HepG2 (cell line): ENCODE measurements at regions not wholly inside any gene's neighbourhood (a gene's known extent, or its start where the extent isn't known, plus 50 kb on each side); places are given as distances from the start of the nearest gene placed in this dataset.
A peak's percentile ranks its signal among the peaks of the same experiment; 100 is the strongest.
"Not testable (repeated sequence)": the region's sequence is repeated elsewhere in the genome, so short reads cannot be mapped to it uniquely, and the experiment has no call there.

Source experiments
- FOSL2 ChIP-seq: sonication (generic); formaldehyde crosslinking; IDR thresholded peaks from 2 replicates; pipeline ENCODE4 v1.4.0; 2020; ENCODE audit warnings: missing genetic modification reagents
- FOXP1 ChIP-seq, 2 experiments: fragments of 450-650 bp in 1 of 2; IDR thresholded peaks; 2 replicates each; pipeline ENCODE4 v1.6.1; 2017 to 2018; ENCODE audit warnings: antibody characterized with exemption in 1 of 2
- HIVEP1 ChIP-seq: sonication (generic); formaldehyde crosslinking; IDR thresholded peaks from 2 replicates; pipeline ENCODE4 v1.4.0; 2020; ENCODE audit warnings: mild to moderate bottlenecking, missing genetic modification reagents
- KLF6 ChIP-seq: IDR thresholded peaks from 2 replicates; pipeline ENCODE4 v1.8.0; 2016; ENCODE audit warnings: missing biosample characterization, missing genetic modification reagents
- MEF2D ChIP-seq: sonication (generic); formaldehyde crosslinking; IDR thresholded peaks from 2 replicates; pipeline ENCODE4 v1.5.1; 2020; ENCODE audit warnings: mild to moderate bottlenecking, missing genetic modification reagents
- NR2F6 ChIP-seq, 2 experiments: IDR thresholded peaks; 2 replicates each; pipeline ENCODE4 v1.6.1; 2016; ENCODE audit warnings: antibody characterized with exemption in 1 of 2, mild to moderate bottlenecking in 1 of 2
- NRL ChIP-seq: sonication (generic); formaldehyde crosslinking; IDR thresholded peaks from 2 replicates; pipeline ENCODE4 v1.5.0; 2020; ENCODE audit warnings: missing genetic modification reagents, mild to moderate bottlenecking, moderate library complexity, borderline replicate concordance
- REXO4 ChIP-seq: sonication (generic); formaldehyde crosslinking; IDR thresholded peaks from 2 replicates; pipeline ENCODE4 v1.8.0; 2022; ENCODE audit warnings: missing genetic modification reagents, mild to moderate bottlenecking, borderline replicate concordance
- TAF1 ChIP-seq: sonication (generic); formaldehyde crosslinking; IDR thresholded peaks from 2 replicates; pipeline ENCODE4 v1.4.0; 2020; ENCODE audit warnings: missing genetic modification reagents
- YY1 ChIP-seq: IDR thresholded peaks from 2 replicates; pipeline ENCODE4 v1.6.1; 2011; ENCODE audit warnings: low read length, low read depth, moderate library complexity, mild to moderate bottlenecking; ENCODE audit not compliant: insufficient read depth, insufficient replicate concordance
- ZBTB7B ChIP-seq: sonication (generic); formaldehyde crosslinking; IDR thresholded peaks from 2 replicates; pipeline ENCODE4 v1.4.0; 2020; ENCODE audit warnings: missing genetic modification reagents
- ZNF124 ChIP-seq: sonication (generic); formaldehyde crosslinking; IDR thresholded peaks from 2 replicates; pipeline ENCODE4 v1.4.0; 2020; ENCODE audit warnings: missing genetic modification reagents
- ZNF619 ChIP-seq: sonication (generic); formaldehyde crosslinking; IDR thresholded peaks from 2 replicates; pipeline ENCODE4 v1.4.0; 2020; ENCODE audit warnings: mild to moderate bottlenecking, missing genetic modification reagents
- TF ChIP-seq, protein P1 (sequence below): IDR thresholded peaks from 2 replicates; pipeline ENCODE4 v1.6.1; 2016; ENCODE audit warnings: low read depth
- TF ChIP-seq, protein P2 (sequence below): sonication (generic); formaldehyde crosslinking; IDR thresholded peaks from 2 replicates; pipeline ENCODE4 v1.4.0; 2020; ENCODE audit warnings: low read depth, mild to moderate bottlenecking, missing genetic modification reagents
- TF ChIP-seq, protein P3 (sequence below): sonication (generic); formaldehyde crosslinking; IDR thresholded peaks from 2 replicates; pipeline ENCODE4 v1.9.0; 2021; ENCODE audit warnings: mild to moderate bottlenecking, missing genetic modification reagents
- TF ChIP-seq, protein P4 (sequence below): sonication (generic); formaldehyde crosslinking; IDR thresholded peaks from 2 replicates; pipeline ENCODE4 v1.9.0; 2022; ENCODE audit warnings: missing genetic modification reagents, mild to moderate bottlenecking, borderline replicate concordance

DNA sequence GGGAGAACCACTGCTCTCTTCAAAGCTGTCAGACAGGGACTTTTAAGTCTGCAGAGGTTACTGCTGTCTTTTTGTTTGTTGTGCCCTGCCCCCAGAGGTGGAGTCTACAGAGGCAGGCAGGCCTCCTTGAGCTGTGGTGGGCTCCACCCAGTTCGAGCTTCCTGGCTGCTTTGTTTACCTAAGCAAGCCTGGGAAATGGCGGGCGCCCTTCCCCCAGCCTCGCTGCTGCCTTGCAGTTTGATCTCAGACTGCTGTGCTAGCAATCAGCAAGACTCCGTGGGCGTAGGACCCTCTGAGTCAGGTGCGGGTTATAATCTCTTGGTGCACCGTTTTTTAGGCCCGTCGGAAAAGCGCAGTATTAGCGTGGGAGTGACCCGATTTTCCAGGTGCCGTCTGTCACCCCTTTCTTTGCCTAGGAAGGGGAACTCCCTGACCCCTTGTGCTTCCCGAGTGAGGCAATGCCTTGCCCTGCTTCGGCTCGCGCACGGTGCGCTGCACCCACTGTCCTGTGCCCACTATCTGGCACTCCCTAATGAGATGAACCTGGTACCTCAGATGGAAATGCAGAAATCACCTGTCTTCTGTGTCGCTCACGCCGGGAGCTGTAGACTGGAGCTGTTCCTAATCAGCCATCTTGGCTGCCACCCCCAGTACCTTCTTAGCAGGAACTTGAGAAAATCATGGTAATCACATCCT is 56.1 kb upstream of the TNFAIP8 start (continued):
- TF ChIP-seq, protein P1, sequence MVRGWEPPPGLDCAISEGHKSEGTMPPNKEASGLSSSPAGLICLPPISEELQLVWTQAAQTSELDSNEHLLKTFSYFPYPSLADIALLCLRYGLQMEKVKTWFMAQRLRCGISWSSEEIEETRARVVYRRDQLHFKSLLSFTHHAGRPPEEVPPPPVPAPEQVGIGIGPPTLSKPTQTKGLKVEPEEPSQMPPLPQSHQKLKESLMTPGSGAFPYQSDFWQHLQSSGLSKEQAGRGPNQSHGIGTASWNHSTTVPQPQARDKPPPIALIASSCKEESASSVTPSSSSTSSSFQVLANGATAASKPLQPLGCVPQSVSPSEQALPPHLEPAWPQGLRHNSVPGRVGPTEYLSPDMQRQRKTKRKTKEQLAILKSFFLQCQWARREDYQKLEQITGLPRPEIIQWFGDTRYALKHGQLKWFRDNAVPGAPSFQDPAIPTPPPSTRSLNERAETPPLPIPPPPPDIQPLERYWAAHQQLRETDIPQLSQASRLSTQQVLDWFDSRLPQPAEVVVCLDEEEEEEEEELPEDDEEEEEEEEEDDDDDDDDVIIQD (CRISPR knock-in tag) = 0 out of 2 replicates have a peak, but pooled peaks have one; percentile 37
- 0 out of 2 replicates have a peak, but pooled peaks have one; percentile 40 for TF ChIP-seq KLF6 (CRISPR knock-in tag)
- TF ChIP-seq ZBTB7B = peak; percentile 93
- TF ChIP-seq, protein P2, sequence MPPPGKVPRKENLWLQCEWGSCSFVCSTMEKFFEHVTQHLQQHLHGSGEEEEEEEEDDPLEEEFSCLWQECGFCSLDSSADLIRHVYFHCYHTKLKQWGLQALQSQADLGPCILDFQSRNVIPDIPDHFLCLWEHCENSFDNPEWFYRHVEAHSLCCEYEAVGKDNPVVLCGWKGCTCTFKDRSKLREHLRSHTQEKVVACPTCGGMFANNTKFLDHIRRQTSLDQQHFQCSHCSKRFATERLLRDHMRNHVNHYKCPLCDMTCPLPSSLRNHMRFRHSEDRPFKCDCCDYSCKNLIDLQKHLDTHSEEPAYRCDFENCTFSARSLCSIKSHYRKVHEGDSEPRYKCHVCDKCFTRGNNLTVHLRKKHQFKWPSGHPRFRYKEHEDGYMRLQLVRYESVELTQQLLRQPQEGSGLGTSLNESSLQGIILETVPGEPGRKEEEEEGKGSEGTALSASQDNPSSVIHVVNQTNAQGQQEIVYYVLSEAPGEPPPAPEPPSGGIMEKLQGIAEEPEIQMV (CRISPR knock-in tag) = 0 out of 2 replicates have a peak, but pooled peaks have one; percentile 32
- peak; percentile 18; the same call in 1 of the 2 replicates for TF ChIP-seq NR2F6 (IDR thresholded peaks at IDR 0.05)
- TF ChIP-seq NR2F6 (CRISPR knock-in tag; IDR thresholded peaks at IDR 0.05) = peak; percentile 43; the same call in 1 of the 2 replicates
- TF ChIP-seq ZNF619 = 0 out of 2 replicates have a peak, but pooled peaks have one; percentile 32
- TF ChIP-seq REXO4 (CRISPR knock-in tag) = 0 out of 2 replicates have a peak, but pooled peaks have one; percentile 18
- TF ChIP-seq TAF1 = peak; percentile 79
- TF ChIP-seq, protein P3, sequence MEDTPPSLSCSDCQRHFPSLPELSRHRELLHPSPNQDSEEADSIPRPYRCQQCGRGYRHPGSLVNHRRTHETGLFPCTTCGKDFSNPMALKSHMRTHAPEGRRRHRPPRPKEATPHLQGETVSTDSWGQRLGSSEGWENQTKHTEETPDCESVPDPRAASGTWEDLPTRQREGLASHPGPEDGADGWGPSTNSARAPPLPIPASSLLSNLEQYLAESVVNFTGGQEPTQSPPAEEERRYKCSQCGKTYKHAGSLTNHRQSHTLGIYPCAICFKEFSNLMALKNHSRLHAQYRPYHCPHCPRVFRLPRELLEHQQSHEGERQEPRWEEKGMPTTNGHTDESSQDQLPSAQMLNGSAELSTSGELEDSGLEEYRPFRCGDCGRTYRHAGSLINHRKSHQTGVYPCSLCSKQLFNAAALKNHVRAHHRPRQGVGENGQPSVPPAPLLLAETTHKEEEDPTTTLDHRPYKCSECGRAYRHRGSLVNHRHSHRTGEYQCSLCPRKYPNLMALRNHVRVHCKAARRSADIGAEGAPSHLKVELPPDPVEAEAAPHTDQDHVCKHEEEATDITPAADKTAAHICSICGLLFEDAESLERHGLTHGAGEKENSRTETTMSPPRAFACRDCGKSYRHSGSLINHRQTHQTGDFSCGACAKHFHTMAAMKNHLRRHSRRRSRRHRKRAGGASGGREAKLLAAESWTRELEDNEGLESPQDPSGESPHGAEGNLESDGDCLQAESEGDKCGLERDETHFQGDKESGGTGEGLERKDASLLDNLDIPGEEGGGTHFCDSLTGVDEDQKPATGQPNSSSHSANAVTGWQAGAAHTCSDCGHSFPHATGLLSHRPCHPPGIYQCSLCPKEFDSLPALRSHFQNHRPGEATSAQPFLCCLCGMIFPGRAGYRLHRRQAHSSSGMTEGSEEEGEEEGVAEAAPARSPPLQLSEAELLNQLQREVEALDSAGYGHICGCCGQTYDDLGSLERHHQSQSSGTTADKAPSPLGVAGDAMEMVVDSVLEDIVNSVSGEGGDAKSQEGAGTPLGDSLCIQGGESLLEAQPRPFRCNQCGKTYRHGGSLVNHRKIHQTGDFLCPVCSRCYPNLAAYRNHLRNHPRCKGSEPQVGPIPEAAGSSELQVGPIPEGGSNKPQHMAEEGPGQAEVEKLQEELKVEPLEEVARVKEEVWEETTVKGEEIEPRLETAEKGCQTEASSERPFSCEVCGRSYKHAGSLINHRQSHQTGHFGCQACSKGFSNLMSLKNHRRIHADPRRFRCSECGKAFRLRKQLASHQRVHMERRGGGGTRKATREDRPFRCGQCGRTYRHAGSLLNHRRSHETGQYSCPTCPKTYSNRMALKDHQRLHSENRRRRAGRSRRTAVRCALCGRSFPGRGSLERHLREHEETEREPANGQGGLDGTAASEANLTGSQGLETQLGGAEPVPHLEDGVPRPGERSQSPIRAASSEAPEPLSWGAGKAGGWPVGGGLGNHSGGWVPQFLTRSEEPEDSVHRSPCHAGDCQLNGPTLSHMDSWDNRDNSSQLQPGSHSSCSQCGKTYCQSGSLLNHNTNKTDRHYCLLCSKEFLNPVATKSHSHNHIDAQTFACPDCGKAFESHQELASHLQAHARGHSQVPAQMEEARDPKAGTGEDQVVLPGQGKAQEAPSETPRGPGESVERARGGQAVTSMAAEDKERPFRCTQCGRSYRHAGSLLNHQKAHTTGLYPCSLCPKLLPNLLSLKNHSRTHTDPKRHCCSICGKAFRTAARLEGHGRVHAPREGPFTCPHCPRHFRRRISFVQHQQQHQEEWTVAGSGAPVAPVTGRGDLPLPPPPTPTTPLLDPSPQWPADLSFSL (CRISPR knock-in tag) = 0 out of 2 replicates have a peak, but pooled peaks have one; percentile 19
- TF ChIP-seq, protein P4, sequence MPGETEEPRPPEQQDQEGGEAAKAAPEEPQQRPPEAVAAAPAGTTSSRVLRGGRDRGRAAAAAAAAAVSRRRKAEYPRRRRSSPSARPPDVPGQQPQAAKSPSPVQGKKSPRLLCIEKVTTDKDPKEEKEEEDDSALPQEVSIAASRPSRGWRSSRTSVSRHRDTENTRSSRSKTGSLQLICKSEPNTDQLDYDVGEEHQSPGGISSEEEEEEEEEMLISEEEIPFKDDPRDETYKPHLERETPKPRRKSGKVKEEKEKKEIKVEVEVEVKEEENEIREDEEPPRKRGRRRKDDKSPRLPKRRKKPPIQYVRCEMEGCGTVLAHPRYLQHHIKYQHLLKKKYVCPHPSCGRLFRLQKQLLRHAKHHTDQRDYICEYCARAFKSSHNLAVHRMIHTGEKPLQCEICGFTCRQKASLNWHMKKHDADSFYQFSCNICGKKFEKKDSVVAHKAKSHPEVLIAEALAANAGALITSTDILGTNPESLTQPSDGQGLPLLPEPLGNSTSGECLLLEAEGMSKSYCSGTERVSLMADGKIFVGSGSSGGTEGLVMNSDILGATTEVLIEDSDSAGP (CRISPR knock-in tag) = peak; percentile 58; the same call in 1 of the 2 replicates
- not testable (repeated sequence) for TF ChIP-seq FOXP1 (IDR thresholded peaks at IDR 0.05)
- TF ChIP-seq FOXP1 (CRISPR knock-in tag; IDR thresholded peaks at IDR 0.05) = peak; percentile 63
- TF ChIP-seq FOSL2 (CRISPR knock-in tag) = peak; percentile 40; the same call in 1 of the 2 replicates
- TF ChIP-seq YY1 = peak; percentile 69
- TF ChIP-seq HIVEP1 (CRISPR knock-in tag) = 0 out of 2 replicates have a peak, but pooled peaks have one; percentile 32
- peak; percentile 23; the same call in 1 of the 2 replicates for TF ChIP-seq ZNF124 (CRISPR knock-in tag)
- TF ChIP-seq MEF2D = peak; percentile 41; the same call in 1 of the 2 replicates
- peak; percentile 68; the same call in 1 of the 2 replicates for TF ChIP-seq NRL
